ENCODE measurements at regions not wholly inside any gene's neighbourhood (a gene's known extent, or its start where the extent isn't known, plus 50 kb on each side); places are given as distances from the start of the nearest gene placed in this dataset.
"Not testable (repeated sequence)": the region's sequence is repeated elsewhere in the genome, so short reads cannot be mapped to it uniquely, and the experiment has no call there.

DNA sequence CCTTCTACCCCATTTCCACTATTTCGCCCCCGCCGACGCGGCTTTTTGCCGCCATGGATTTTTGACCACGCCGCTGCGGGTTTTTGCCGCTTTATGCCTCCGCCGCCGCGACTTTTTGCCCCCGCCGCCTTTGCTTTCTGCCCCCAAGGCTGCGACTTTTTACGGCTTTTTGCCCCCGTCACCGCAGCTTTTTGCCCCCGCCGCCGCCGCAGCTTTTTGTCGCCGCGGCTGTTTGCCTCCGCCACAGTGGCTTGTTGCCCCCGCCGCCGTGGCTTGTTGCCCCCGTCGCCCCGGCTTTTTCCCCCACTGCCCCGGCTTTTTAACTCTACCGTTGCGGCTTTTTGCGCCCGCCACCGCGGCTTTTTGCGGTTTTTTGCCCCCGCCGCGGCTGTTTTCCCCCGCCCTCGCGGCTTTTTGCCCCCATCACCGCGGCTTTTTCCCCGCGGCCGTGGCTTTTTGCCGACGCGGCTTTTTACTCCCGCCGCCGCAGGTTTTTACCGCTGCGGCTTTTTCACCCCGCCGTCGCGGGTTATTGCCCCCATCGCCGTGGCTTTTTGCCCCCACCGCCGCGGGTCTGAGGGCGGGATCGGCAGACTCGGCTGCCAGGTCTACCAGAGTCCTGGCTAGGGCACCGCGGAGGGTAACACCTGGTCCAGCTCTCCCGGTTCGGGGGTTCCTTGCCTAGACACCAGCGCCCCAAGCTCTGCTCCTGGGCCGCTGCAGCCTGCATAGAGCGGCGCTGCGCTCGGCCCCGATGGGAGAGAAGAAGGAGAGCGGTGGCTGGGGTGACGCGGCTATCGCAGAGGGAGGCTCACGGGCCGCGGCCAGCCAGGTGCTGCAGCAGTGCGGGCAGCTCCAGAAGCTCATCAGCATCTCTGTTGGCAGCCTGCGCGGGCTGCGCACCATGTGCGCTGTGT, 562.7 kb upstream of the WSB1 start:
- FAIRE-seq (no peak), DNase-seq (ENCODE audit: extremely low read depth in 1 of 4, low spot score in 3 of 4) (no peak), ATAC-seq (no peak)
- H3K4me1 ChIP-seq (replicated peaks in 1 of 2; ENCODE audit: control insufficient read depth in 2 of 2, insufficient read depth in 2 of 2, low read length in 2 of 2) = peaks cover 0 to 5% of the 10 kb centered on the region in 2 experiments; a peak in 1 of 5 replicates
- H2AFZ ChIP-seq (ENCODE audit: low read depth, low read length) = no peak overlapping the region
- CTCF ChIA-PET (ENCODE audit: low intra/inter-chr PET ratio) = no interaction called here
- no peaks in the 10 kb centered on the region for H3K79me2 ChIP-seq (ENCODE audit: control insufficient read depth, insufficient read depth, low read length)
- in situ Hi-C loops (cut with MboI) = no loop called here
- no peaks in the 10 kb centered on the region for H3K27me3 ChIP-seq (ENCODE audit: control insufficient read depth in 2 of 2, insufficient read depth in 2 of 2, low read length in 2 of 2)
- no peaks in the 10 kb centered on the region for H3K36me3 ChIP-seq (ENCODE audit: control insufficient read depth, insufficient read depth, low read length)
- intact Hi-C loops (cut with micrococcal nuclease) = no loop called here
- no peaks in the 10 kb centered on the region for H3K9me1 ChIP-seq (ENCODE audit: control insufficient read depth, insufficient read depth, low read length)
- H3K4me3 ChIP-seq = no peak overlapping the region
- no peak overlapping the region for H3K27ac ChIP-seq (ENCODE audit: extremely low read depth, low read depth, low read length)
- POLR2A ChIA-PET = no interaction called here
- no peak overlapping the region for H3K9ac ChIP-seq (ENCODE audit: insufficient read depth in 1 of 2, low read depth in 2 of 2, low read length in 2 of 2)
- H4K20me1 ChIP-seq (replicated peaks; ENCODE audit: control insufficient read depth, insufficient read depth, low read length) = no peaks in the 10 kb centered on the region
- no peak overlapping the region for H3K4me2 ChIP-seq (ENCODE audit: insufficient read depth, low read length)
- no peaks in the 10 kb centered on the region for H3K9me3 ChIP-seq (replicated peaks; ENCODE audit: control insufficient read depth, insufficient read depth, low read depth, low read length)
- no peak for TF ChIP-seq NFXL1 (CRISPR knock-in tag; IDR thresholded peaks at IDR 0.05)
- TF ChIP-seq, protein P1, sequence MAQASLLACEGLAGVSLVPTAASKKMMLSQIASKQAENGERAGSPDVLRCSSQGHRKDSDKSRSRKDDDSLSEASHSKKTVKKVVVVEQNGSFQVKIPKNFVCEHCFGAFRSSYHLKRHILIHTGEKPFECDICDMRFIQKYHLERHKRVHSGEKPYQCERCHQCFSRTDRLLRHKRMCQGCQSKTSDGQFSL (CRISPR knock-in tag; IDR thresholded peaks at IDR 0.05) = no peak
- TF ChIP-seq, protein P1 (tag; IDR thresholded peaks at IDR 0.05) = no peak
- TF ChIP-seq, protein P2, sequence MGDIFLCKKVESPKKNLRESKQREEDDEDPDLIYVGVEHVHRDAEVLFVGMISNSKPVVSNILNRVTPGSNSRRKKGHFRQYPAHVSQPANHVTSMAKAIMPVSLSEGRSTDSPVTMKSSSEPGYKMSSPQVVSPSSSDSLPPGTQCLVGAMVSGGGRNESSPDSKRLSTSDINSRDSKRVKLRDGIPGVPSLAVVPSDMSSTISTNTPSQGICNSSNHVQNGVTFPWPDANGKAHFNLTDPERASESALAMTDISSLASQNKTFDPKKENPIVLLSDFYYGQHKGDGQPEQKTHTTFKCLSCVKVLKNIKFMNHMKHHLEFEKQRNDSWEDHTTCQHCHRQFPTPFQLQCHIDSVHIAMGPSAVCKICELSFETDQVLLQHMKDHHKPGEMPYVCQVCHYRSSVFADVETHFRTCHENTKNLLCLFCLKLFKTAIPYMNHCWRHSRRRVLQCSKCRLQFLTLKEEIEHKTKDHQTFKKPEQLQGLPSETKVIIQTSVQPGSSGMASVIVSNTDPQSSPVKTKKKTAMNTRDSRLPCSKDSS (IDR thresholded peaks at IDR 0.05; ENCODE audit: low read depth, partially characterized antibody) = no peak
- TF ChIP-seq NCOR1 (IDR thresholded peaks at IDR 0.05) = no peak
- TF ChIP-seq CBFA2T3 (IDR thresholded peaks at IDR 0.05) = no peak
- TF ChIP-seq, protein P3, sequence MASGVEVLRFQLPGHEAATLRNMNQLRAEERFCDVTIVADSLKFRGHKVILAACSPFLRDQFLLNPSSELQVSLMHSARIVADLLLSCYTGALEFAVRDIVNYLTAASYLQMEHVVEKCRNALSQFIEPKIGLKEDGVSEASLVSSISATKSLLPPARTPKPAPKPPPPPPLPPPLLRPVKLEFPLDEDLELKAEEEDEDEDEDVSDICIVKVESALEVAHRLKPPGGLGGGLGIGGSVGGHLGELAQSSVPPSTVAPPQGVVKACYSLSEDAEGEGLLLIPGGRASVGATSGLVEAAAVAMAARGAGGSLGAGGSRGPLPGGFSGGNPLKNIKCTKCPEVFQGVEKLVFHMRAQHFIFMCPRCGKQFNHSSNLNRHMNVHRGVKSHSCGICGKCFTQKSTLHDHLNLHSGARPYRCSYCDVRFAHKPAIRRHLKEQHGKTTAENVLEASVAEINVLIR (CRISPR knock-in tag; IDR thresholded peaks at IDR 0.05) = no peak
- 36% methylated on average over 47 of the region's 96 CpGs for WGBS (ENCODE audit: insufficient coverage, low coverage, missing lambda C conversion rate)
- no TSS peak for BruUV-seq (replicated peaks)

DNA sequence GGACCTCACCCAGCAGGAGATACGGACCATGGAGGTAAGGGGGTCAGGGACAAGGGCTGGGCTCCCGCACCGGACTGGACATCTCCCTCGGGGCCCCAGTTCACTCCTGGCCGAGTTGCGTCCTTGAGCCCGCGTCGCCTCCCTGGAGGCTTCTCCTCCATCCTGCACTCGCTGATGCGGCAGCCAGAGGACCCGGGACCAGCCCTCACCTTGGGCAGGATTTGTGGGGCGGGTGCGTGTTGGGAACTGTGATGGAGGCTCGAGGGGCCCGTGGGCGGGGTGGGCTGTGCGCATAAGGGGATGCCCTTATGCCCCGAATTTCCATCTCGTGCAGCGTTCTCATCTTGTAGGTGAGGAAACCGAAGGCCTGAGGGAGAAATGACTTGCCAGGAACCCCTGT, 562.0 kb upstream of the WSB1 start:
- H3K79me2 ChIP-seq (ENCODE audit: control insufficient read depth, insufficient read depth, low read length); in situ Hi-C loops (cut with MboI); BruUV-seq (replicated peaks); H3K36me3 ChIP-seq (ENCODE audit: control insufficient read depth, insufficient read depth, low read length); H4K20me1 ChIP-seq (replicated peaks; ENCODE audit: control insufficient read depth, insufficient read depth, low read length); intact Hi-C loops (cut with micrococcal nuclease); POLR2A ChIA-PET; H3K9ac ChIP-seq (ENCODE audit: insufficient read depth in 1 of 2, low read depth in 2 of 2, low read length in 2 of 2); H3K27me3 ChIP-seq (ENCODE audit: control insufficient read depth in 2 of 2, insufficient read depth in 2 of 2, low read length in 2 of 2); H3K4me2 ChIP-seq (ENCODE audit: insufficient read depth, low read length); H3K4me3 ChIP-seq; FAIRE-seq; H3K9me1 ChIP-seq (ENCODE audit: control insufficient read depth, insufficient read depth, low read length); H3K9me3 ChIP-seq (replicated peaks; ENCODE audit: control insufficient read depth, insufficient read depth, low read depth, low read length); H2AFZ ChIP-seq (ENCODE audit: low read depth, low read length); CTCF ChIA-PET (ENCODE audit: low intra/inter-chr PET ratio); ATAC-seq; DNase-seq (ENCODE audit: extremely low read depth in 1 of 4, low spot score in 3 of 4); H3K4me1 ChIP-seq (replicated peaks in 1 of 2; ENCODE audit: control insufficient read depth in 2 of 2, insufficient read depth in 2 of 2, low read length in 2 of 2); H3K27ac ChIP-seq (ENCODE audit: extremely low read depth, low read depth, low read length): not testable (repeated sequence)
- whole genome bisulfite sequencing (ENCODE audit: insufficient coverage, low coverage, missing lambda C conversion rate) = 4% methylated on average over 18 of the region's 22 CpGs
